Ovary (tissue), 7 donors: ENCODE measurements at regions not wholly inside any gene's neighbourhood (a gene's known extent, or its start where the extent isn't known, plus 50 kb on each side); places are given as distances from the start of the nearest gene placed in this dataset.

ENCODE experiments used
- DNase-seq, 5 donors: peaks; one replicate each; pipeline ENCODE4 v3.0.0-alpha.2; 2019 to 2020
- H3K27ac ChIP-seq, 2 donors: fragments of 200-600 bp; one replicate each; pipeline versions ENCODE4 v1.5.1 to v1.8.0; 2019 to 2022
- H3K27me3 ChIP-seq: fragments of 200-600 bp; one replicate; pipeline ENCODE4 v1.8.0; 2022
- H3K36me3 ChIP-seq: fragments of 200-600 bp; sonication (generic); one replicate; pipeline ENCODE4 v1.5.1; 2019
- H3K4me1 ChIP-seq: one replicate; pipeline ENCODE4 v1.8.1; 2013; ENCODE audit warnings: mild to moderate bottlenecking, moderate library complexity; ENCODE audit not compliant: insufficient read depth
- H3K4me3 ChIP-seq: fragments of 200-600 bp; sonication (generic); one replicate; pipeline ENCODE4 v1.5.1; 2017
- H3K9me3 ChIP-seq, 2 donors: fragments of 200-600 bp in 1 of 2; sonication (generic) in 1 of 2; one replicate each; pipeline versions ENCODE4 v1.5.1 to v1.8.1; 2013 to 2019; ENCODE audit warnings: mild to moderate bottlenecking in 1 of 2, moderate library complexity in 1 of 2
- CTCF ChIP-seq, 3 donors: fragments of 450-650 bp in 2 of 3; fragments of 200-600 bp in 1 of 3; IDR thresholded peaks; one replicate each; pipeline versions ENCODE4 v1.5.1 to v1.8.0; 2016 to 2022; ENCODE audit warnings: antibody characterized with exemption in 3 of 3, mild to moderate bottlenecking in 1 of 3
- EP300 ChIP-seq: sonication (generic); formaldehyde crosslinking; IDR thresholded peaks from one replicate; pipeline ENCODE4 v1.6.1; 2017; ENCODE audit warnings: antibody characterized with exemption
- POLR2A ChIP-seq: fragments of 450-650 bp; IDR thresholded peaks from one replicate; pipeline ENCODE4 v1.6.1; 2017; ENCODE audit warnings: antibody characterized with exemption, mild to moderate bottlenecking, moderate library complexity
- WGBS, 3 donors: extraction: QIAGEN DNeasy Blood & Tissue Kit in 1 of 3; methylation state at CpG; one replicate each; pipeline versions ENCODE4 v1.1.5 to v1.1.7; 2013 to 2017; 5-methylcytosine and 5-hydroxymethylcytosine counted together
- intact Hi-C, 4 donors: fragments of 100-400 bp; cut with DNase I; formaldehyde crosslinking; loops; one replicate each; pipeline versions ENCODE4 v1.11.0 to v1.15.1; 2022 to 2023
- donor health status: DM: no; HTN: no; CAD: no; lungs with moderate emphysema.
- donor health status: DM: no; HTN: no; CAD: no.
- donor health status: Bipolar disorder and iron deficiency.
- donor health status: DM: no; HTN: no; CAD: no.
- donor health status: DM: yes; HTN: yes; CAD: no.

DNA sequence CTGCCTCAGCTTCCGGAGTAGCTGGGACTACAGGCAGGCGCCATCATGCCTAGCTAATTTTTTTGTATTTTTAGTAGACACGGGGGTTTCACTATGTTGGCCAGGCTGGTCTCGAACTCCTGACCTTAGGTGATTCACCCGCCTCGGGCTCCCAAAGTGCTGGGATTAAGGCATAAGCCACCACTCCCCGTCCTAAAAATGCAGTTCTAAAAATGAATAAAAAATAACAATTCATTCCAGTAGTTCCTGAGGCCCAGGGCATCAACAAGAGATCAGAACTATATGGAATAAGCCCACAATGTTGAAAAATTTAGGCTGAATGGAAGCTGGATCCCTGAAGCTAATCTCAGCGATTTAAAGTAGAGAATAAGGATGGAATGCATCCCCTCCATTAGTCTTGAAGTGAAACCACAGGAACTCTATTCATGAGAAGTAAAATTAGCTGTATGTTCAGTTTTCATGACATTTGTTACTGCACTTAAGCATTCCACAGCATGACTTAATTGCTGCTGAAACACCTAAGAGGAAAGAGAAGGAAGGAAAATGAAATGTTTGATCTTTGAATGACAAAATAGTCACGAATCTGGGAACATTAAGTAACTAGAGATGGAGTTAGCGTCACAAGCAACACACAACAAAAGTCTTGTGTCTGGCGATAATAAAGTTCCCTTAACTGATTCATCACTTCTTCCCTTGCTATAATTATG, 80.4 kb upstream of the RIPOR2 start:
- 86 to 90% (median 89%) methylated on average over 11 of the region's 11 CpGs for WGBS, 3 donors
- intact Hi-C loops: no loop called here
- Histone ChIP-seq H3K4me1 (no peaks in the 10 kb centered on the region), H3K27ac (no peak overlapping the region), H3K4me3 (no peak overlapping the region), H3K9me3 (no peaks in the 10 kb centered on the region), H3K27me3 (no peaks in the 10 kb centered on the region), H3K36me3 (no peaks in the 10 kb centered on the region)
- TF ChIP-seq CTCF (IDR thresholded peaks at IDR 0.05) (no peak), EP300 (no peak), POLR2A (no peak)
- DNase-seq: no peak

DNA sequence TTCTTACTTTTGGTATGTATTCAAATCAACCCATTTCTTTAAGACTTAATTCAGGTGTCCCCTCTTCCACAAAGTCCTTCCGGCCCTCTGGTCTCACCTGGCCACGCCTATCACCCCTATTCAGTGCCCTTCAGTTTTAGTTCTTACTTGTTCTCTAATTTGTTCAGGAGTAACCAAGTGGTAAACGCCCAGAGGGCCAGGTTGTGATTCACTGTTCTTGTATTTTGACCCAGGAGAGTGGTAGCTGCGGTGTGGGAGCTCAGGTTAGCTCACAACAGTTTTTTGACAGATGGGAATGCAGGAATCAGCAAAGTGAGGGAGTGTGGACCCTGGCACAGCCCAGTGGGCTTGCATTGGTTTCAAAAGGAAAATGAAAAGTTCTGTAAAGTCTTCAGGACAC, 81.7 kb upstream of the RIPOR2 start:
- no peaks in the 10 kb centered on the region for H3K4me1 ChIP-seq
- no peaks in the 10 kb centered on the region for H3K9me3 ChIP-seq
- 80 to 93% (median 83%) methylated on average over 4 of the region's 4 CpGs for WGBS, 3 donors
- DNase-seq: no peak
- intact Hi-C loops: no loop called here
- no peaks in the 10 kb centered on the region for H3K27me3 ChIP-seq
- H3K36me3 ChIP-seq: no peaks in the 10 kb centered on the region
- no peak overlapping the region for H3K4me3 ChIP-seq
- no peak overlapping the region for H3K27ac ChIP-seq
- TF ChIP-seq EP300: no peak
- TF ChIP-seq POLR2A: no peak
- TF ChIP-seq CTCF (IDR thresholded peaks at IDR 0.05): no peak

- intact Hi-C loops: no loop called here
- no peak overlapping the region for H3K4me3 ChIP-seq
- WGBS, 3 donors: 62 to 68% (median 65%) methylated on average over 7 of the region's 7 CpGs
- H3K27me3 ChIP-seq: no peaks in the 10 kb centered on the region
- TF ChIP-seq CTCF (IDR thresholded peaks at IDR 0.05) (no peak), POLR2A (no peak), EP300 (no peak)
- DNase-seq: peak in 1 of 5 donors; percentile 25
- no peaks in the 10 kb centered on the region for H3K36me3 ChIP-seq
- no peaks in the 10 kb centered on the region for H3K4me1 ChIP-seq
- H3K9me3 ChIP-seq: no peaks in the 10 kb centered on the region
- H3K27ac ChIP-seq: no peak overlapping the region
These were observed 82.3 kb upstream of the RIPOR2 start for GRCh38 chr6:25017932-25018567.

DNA sequence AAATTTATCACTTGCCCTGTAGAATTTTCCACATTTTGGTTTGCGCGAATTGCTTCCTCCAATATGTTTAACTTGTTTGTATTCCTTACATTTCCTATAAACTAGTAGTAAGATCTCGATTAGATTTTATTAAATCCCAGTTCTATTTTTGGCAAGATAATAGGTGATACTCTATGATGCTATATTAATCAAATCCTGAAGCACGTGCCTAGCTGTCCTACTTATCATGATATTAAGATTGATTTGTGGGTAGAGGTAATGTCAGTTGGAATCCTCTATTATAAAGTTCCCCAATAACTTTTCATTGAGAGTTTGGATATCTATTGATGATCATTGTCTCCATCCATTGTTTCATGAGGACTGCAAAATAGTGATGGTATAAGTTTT, 82.8 kb upstream of the RIPOR2 start:
- no peak overlapping the region for H3K4me3 ChIP-seq
- no peak for DNase-seq
- H3K27me3 ChIP-seq: no peaks in the 10 kb centered on the region
- intact Hi-C loops: no loop called here
- H3K9me3 ChIP-seq: no peaks in the 10 kb centered on the region
- no peak overlapping the region for H3K27ac ChIP-seq
- no peaks in the 10 kb centered on the region for H3K4me1 ChIP-seq
- TF ChIP-seq CTCF (IDR thresholded peaks at IDR 0.05) (no peak), POLR2A (no peak), EP300 (no peak)
- H3K36me3 ChIP-seq: no peaks in the 10 kb centered on the region
- WGBS, 3 donors: 81 to 87% (median 82%) methylated on average over 4 of the region's 4 CpGs
